ENCODE measurements at regions not wholly inside any gene's neighbourhood (a gene's known extent, or its start where the extent isn't known, plus 50 kb on each side); places are given as distances from the start of the nearest gene placed in this dataset.

- Mint-ChIP-seq H3K9me3 (ENCODE audit: unreplicated experiment) (no peaks in the 10 kb centered on the region), H3K36me3 (ENCODE audit: low read depth, unreplicated experiment) (no peaks in the 10 kb centered on the region), H3K27ac (ENCODE audit: unreplicated experiment) (no peak overlapping the region), H3K27me3 (ENCODE audit: unreplicated experiment) (peaks cover 1% of the 10 kb centered on the region), H3K4me3 (ENCODE audit: unreplicated experiment) (no peak overlapping the region), H3K4me1 (ENCODE audit: unreplicated experiment) (no peaks in the 10 kb centered on the region)
- TF ChIP-seq, protein P1, sequence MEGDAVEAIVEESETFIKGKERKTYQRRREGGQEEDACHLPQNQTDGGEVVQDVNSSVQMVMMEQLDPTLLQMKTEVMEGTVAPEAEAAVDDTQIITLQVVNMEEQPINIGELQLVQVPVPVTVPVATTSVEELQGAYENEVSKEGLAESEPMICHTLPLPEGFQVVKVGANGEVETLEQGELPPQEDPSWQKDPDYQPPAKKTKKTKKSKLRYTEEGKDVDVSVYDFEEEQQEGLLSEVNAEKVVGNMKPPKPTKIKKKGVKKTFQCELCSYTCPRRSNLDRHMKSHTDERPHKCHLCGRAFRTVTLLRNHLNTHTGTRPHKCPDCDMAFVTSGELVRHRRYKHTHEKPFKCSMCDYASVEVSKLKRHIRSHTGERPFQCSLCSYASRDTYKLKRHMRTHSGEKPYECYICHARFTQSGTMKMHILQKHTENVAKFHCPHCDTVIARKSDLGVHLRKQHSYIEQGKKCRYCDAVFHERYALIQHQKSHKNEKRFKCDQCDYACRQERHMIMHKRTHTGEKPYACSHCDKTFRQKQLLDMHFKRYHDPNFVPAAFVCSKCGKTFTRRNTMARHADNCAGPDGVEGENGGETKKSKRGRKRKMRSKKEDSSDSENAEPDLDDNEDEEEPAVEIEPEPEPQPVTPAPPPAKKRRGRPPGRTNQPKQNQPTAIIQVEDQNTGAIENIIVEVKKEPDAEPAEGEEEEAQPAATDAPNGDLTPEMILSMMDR (IDR thresholded peaks at IDR 0.05; ENCODE audit: unreplicated experiment), result no peak
- no peak for DNase-seq (ENCODE audit: low spot score)
Measured at GRCh38 chr2:217031445-217031844, 171.6 kb upstream of the TNP1 start.

DNA sequence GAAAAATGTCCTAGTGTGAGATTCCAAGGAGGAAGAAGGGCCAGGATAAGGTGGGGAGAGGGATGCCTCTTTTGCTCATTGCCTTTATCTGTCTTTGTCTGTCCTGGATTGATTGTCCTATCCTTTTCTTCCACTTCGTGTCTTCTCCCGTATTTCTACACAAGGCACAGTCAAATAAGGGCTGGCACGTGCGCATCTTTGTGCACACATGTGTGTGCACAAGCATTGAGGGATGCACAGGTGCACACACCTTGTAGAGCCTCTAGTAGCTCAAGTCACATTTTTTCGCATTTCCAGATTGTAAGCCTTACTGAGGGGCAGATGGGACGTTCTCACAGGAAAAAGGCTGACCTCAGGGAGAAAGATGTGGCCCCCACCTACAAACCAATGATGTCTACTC, 170.2 kb upstream of the TNP1 start:
- H3K9me3 Mint-ChIP-seq (ENCODE audit: unreplicated experiment), result no peaks in the 10 kb centered on the region
- TF ChIP-seq, protein P1 (IDR thresholded peaks at IDR 0.05; ENCODE audit: unreplicated experiment), result no peak
- no peak for DNase-seq (ENCODE audit: low spot score)
- H3K27ac Mint-ChIP-seq (ENCODE audit: unreplicated experiment), result no peak overlapping the region
- H3K36me3 Mint-ChIP-seq (ENCODE audit: low read depth, unreplicated experiment), result no peaks in the 10 kb centered on the region
- H3K4me3 Mint-ChIP-seq (ENCODE audit: unreplicated experiment), result no peak overlapping the region
- no peaks in the 10 kb centered on the region for H3K4me1 Mint-ChIP-seq (ENCODE audit: unreplicated experiment)
- peaks cover 1% of the 10 kb centered on the region for H3K27me3 Mint-ChIP-seq (ENCODE audit: unreplicated experiment)

DNA sequence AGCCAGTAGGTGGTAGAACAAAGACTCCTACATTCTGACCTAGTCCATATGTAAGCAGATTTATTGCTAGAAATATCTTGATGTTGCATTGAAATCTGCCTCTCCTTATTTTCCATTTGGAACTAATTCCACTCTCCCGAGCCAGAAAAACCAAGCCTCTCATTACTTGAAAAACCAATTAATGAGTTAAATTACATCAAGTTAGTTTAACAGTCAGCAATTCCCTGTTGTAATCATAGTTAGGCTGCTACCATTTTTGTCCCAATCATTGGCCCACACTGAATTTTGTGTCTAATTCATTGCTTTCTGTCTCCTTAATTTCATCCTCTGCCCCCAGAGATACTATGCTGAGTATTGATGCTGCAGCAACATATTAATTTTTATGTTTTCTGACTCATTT, 168.3 kb upstream of the TNP1 start:
- Mint-ChIP-seq H3K9me3 (ENCODE audit: unreplicated experiment) (no peaks in the 10 kb centered on the region), H3K4me3 (ENCODE audit: unreplicated experiment) (no peak overlapping the region), H3K4me1 (ENCODE audit: unreplicated experiment) (no peaks in the 10 kb centered on the region), H3K36me3 (ENCODE audit: low read depth, unreplicated experiment) (no peaks in the 10 kb centered on the region), H3K27ac (ENCODE audit: unreplicated experiment) (no peak overlapping the region), H3K27me3 (ENCODE audit: unreplicated experiment) (peaks cover 1% of the 10 kb centered on the region)
- TF ChIP-seq, protein P1 (IDR thresholded peaks at IDR 0.05; ENCODE audit: unreplicated experiment), result no peak
- no peak for DNase-seq (ENCODE audit: low spot score)

GRCh38 chr2:217027414-217027813, 167.6 kb upstream of the TNP1 start:
- Mint-ChIP-seq H3K4me3 (ENCODE audit: unreplicated experiment) (no peak overlapping the region), H3K9me3 (ENCODE audit: unreplicated experiment) (no peaks in the 10 kb centered on the region), H3K36me3 (ENCODE audit: low read depth, unreplicated experiment) (no peaks in the 10 kb centered on the region), H3K4me1 (ENCODE audit: unreplicated experiment) (no peaks in the 10 kb centered on the region), H3K27me3 (ENCODE audit: unreplicated experiment) (peaks cover 1% of the 10 kb centered on the region), H3K27ac (ENCODE audit: unreplicated experiment) (no peak overlapping the region)
- TF ChIP-seq, protein P1 (IDR thresholded peaks at IDR 0.05; ENCODE audit: unreplicated experiment), result no peak
- DNase-seq (ENCODE audit: low spot score), result no peak

GRCh38 chr2:217026569-217026968, 166.7 kb upstream of the TNP1 start:
- H3K27ac Mint-ChIP-seq (ENCODE audit: unreplicated experiment), result no peak overlapping the region
- H3K4me3 Mint-ChIP-seq (ENCODE audit: unreplicated experiment), result no peak overlapping the region
- H3K36me3 Mint-ChIP-seq (ENCODE audit: low read depth, unreplicated experiment), result no peaks in the 10 kb centered on the region
- DNase-seq (ENCODE audit: low spot score), result no peak
- peaks cover 1% of the 10 kb centered on the region for H3K27me3 Mint-ChIP-seq (ENCODE audit: unreplicated experiment)
- H3K9me3 Mint-ChIP-seq (ENCODE audit: unreplicated experiment), result no peaks in the 10 kb centered on the region
- no peaks in the 10 kb centered on the region for H3K4me1 Mint-ChIP-seq (ENCODE audit: unreplicated experiment)
- TF ChIP-seq, protein P1 (IDR thresholded peaks at IDR 0.05; ENCODE audit: unreplicated experiment), result no peak
